Activated naive CD8-positive, alpha-beta T cell treated with anti-CD3 and anti-CD28 coated beads, Interleukin-2, amount 10 ng/mL, durations not matched to agents 7 days and 5 days (primary cell): ENCODE measurements at regions not wholly inside any gene's neighbourhood (a gene's known extent, or its start where the extent isn't known, plus 50 kb on each side); places are given as distances from the start of the nearest gene placed in this dataset.

Source experiments
- ATAC-seq: fragments of 150-1000 bp; cut with Tn5 transposase; one replicate; pipeline ENCODE4 v1.10.0; 2021; ENCODE audit warnings: low read depth, moderate library complexity
- POLR2A ChIA-PET: fragments of 350-600 bp; sonication (Branson Sonifier 250); formaldehyde crosslinking; loops from one replicate; lab custom pipeline; 2021; ENCODE audit warnings: antibody characterized with exemption; lab: Charles Lee
- DNase-seq: peaks from one replicate; pipeline ENCODE4 v3.0.0; 2021
- H3K27ac Mint-ChIP-seq: one replicate; pipeline ENCODE4 v1.8.0; 2022; ENCODE audit warnings: mild to moderate bottlenecking, mixed read lengths
- H3K27me3 Mint-ChIP-seq: one replicate; pipeline ENCODE4 v1.8.0; 2022; ENCODE audit warnings: mild to moderate bottlenecking, moderate library complexity, mixed read lengths
- H3K36me3 Mint-ChIP-seq: one replicate; pipeline ENCODE4 v1.8.0; 2021; ENCODE audit warnings: mild to moderate bottlenecking, mixed read lengths
- H3K4me1 Mint-ChIP-seq: one replicate; pipeline ENCODE4 v1.8.0; 2021; ENCODE audit warnings: mixed read lengths
- H3K4me3 Mint-ChIP-seq: one replicate; pipeline ENCODE4 v1.8.0; 2022; ENCODE audit warnings: mild to moderate bottlenecking, moderate library complexity, mixed read lengths
- H3K9me3 Mint-ChIP-seq: one replicate; pipeline ENCODE4 v1.8.0; 2021; ENCODE audit warnings: mixed read lengths

DNA sequence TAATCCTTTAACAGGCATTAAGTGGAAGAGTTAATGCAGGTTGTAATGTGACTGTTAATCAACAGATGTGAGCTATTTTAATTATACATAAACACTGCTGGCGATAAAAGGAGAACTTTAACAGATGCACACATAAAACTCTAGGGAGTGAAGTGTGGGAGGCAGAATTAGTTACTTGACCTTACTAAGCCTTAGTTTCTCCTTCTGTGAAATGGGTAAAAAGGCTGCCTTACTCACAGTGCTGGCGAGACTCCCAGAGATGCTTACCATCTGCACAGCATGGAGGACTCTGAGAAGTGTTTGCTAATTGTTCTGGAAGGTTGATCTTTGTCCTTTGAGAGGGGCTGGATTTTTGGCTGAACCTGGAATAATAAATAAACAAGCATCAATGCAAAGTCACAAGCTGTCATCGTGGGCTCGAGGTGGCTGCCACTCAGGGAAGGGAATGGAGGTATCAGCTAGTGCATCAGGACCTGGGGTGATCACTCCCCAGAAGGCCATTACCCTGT is 58.6 kb upstream of the MPEG1 start:
- H3K36me3 Mint-ChIP-seq, result no peaks in the 10 kb centered on the region
- ATAC-seq, result no peak

DNA sequence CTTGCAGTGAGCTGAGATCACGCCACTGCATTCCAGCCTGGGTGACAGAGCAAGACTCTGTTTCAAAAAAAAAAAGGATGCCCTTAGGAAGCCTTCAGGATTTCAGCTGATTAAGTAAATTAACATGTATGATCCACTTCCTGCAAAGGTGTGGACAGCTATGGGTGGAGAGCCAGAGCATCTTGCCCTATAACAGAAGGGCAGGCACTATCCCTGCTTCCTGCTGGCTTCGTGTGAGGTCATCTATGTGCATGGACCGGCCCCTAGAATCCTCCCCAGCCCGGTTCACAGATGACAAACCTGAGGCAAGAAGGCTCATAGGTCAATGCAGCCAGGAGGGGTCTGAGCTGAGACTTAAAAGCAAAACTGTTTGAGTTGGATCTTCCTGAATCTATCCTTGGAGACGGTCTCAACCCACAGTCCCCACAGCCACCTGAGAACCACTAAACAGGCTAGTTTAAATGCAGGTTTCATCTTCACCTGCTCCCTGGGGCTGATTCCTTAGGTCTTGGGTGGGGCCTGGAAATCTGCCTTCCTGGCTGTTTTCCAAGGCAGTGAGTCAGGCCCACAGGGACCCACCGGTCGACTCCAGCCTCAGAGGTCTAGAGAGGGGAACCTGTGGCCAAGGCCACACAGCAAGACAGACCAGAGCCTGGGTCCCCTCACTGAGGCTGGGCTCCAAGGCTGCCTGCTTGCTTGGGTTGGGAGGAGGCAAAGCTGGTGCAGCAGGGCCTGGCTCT is 55.2 kb upstream of the MPEG1 start:
- peaks cover 4% of the 10 kb centered on the region for H3K4me1 Mint-ChIP-seq

More for the DNA sequence above, 58.6 kb upstream of the MPEG1 start:
- H3K27me3 Mint-ChIP-seq, result no peaks in the 10 kb centered on the region
- peak overlapping the region; percentile 27 for H3K27ac Mint-ChIP-seq
- peaks cover 16% of the 10 kb centered on the region for H3K4me1 Mint-ChIP-seq
- POLR2A ChIA-PET, result no interaction called here
- no peak for DNase-seq
- no peaks in the 10 kb centered on the region for H3K9me3 Mint-ChIP-seq
- H3K4me3 Mint-ChIP-seq, result no peak overlapping the region

DNA sequence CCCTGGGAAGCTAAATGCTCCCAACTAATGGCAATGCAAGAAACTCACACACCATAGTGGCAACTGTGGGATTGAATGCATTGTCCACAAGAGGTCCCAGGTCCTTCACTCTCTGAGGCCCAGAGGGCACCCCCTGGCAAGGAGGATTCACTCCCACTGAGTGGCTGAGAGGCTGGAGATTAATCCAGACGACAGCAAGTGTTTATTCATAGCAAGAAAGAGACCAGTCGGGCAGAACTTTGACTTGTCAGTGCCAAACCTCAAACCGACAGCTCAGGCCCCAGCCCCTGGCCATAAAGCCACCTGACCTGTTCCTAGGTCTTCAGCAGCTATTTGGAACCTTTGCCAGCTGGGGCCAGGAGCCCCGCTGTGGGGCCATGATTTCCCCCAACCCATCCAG is 54.5 kb upstream of the MPEG1 start:
- Mint-ChIP-seq H3K4me3 (no peak overlapping the region), H3K27ac (no peak overlapping the region), H3K27me3 (no peaks in the 10 kb centered on the region), H3K36me3 (no peaks in the 10 kb centered on the region), H3K9me3 (no peaks in the 10 kb centered on the region), H3K4me1 (no peaks in the 10 kb centered on the region)
- ATAC-seq (no peak), DNase-seq (no peak)
- POLR2A ChIA-PET, result no interaction called here

More for the DNA sequence above, 55.2 kb upstream of the MPEG1 start:
- ATAC-seq (no peak), DNase-seq (no peak)
- POLR2A ChIA-PET, result no interaction called here
- Mint-ChIP-seq H3K9me3 (no peaks in the 10 kb centered on the region), H3K36me3 (no peaks in the 10 kb centered on the region), H3K27ac (no peak overlapping the region), H3K27me3 (no peaks in the 10 kb centered on the region), H3K4me3 (no peak overlapping the region)

DNA sequence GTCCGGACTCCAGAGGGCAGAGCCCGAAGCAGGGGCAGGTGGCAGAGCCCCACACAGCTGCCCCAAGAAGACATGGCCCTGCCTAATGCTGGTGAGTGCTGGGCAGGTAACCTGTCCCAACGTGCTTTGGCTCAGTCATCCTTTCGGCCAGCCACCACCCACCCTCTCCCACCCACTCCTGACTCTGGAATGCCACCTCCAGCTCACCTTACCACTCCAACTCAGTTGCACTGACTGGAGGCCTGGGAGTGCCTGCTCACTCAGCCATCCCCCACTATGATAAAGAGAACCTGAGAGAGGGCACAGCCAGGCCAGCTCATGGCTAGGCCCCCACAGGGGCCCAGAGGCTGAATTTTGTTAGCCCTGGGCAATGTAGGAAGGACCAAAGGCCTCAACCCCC is 53.8 kb upstream of the MPEG1 start:
- no peak for ATAC-seq

DNA sequence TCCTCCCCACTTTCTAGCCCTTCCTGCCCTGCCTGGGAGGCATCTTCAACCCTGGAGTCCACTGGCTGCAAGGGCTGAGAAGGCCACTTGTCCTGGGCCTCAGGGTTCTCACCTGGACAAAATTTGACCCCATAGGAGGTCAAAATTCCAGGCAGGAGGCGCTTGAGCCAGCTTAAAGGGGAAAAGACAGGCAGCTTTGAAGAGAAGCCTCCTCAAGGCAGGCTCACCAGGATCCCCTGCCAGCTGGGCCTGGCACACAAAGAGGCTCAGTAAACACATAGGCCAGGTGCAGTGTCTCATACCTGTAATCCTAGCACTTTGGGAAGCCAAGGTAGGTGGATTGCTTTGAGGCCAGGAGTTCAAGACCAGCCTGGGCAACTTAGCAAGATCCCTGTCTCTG is 53.0 kb upstream of the MPEG1 start:
- H3K27me3 Mint-ChIP-seq, result no peaks in the 10 kb centered on the region
- H3K36me3 Mint-ChIP-seq, result no peaks in the 10 kb centered on the region
- H3K4me1 Mint-ChIP-seq, result no peaks in the 10 kb centered on the region
- ATAC-seq, result no peak
- no peak overlapping the region for H3K4me3 Mint-ChIP-seq
- POLR2A ChIA-PET, result no interaction called here
- no peak for DNase-seq
- H3K9me3 Mint-ChIP-seq, result no peaks in the 10 kb centered on the region
- H3K27ac Mint-ChIP-seq, result no peak overlapping the region

More for the DNA sequence above, 53.8 kb upstream of the MPEG1 start:
- no peaks in the 10 kb centered on the region for H3K36me3 Mint-ChIP-seq
- H3K27ac Mint-ChIP-seq, result no peak overlapping the region
- H3K4me3 Mint-ChIP-seq, result no peak overlapping the region
- DNase-seq, result no peak
- no peaks in the 10 kb centered on the region for H3K9me3 Mint-ChIP-seq
- no peaks in the 10 kb centered on the region for H3K4me1 Mint-ChIP-seq
- no peaks in the 10 kb centered on the region for H3K27me3 Mint-ChIP-seq
- POLR2A ChIA-PET, result no interaction called here

DNA sequence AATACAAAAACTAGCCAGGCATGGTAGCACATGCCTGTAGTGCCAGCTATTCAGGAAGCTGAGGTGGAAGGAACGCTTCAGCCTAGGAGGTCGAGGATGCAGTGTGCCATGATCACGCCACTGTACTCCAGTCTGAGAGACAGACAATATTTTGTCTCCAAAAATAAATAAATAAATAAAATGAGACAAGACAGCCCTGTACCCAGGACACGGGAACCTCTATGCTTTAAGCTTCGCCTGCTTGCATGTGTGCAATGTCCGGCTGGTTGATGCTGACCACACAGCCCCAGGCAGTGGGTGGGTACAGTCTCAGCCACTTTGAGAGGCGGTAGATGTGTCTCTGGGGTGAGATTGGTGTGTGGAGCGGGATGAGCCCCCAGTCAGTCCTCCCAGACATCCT is 52.0 kb upstream of the MPEG1 start:
- DNase-seq, result no peak
- POLR2A ChIA-PET, result no interaction called here

DNA sequence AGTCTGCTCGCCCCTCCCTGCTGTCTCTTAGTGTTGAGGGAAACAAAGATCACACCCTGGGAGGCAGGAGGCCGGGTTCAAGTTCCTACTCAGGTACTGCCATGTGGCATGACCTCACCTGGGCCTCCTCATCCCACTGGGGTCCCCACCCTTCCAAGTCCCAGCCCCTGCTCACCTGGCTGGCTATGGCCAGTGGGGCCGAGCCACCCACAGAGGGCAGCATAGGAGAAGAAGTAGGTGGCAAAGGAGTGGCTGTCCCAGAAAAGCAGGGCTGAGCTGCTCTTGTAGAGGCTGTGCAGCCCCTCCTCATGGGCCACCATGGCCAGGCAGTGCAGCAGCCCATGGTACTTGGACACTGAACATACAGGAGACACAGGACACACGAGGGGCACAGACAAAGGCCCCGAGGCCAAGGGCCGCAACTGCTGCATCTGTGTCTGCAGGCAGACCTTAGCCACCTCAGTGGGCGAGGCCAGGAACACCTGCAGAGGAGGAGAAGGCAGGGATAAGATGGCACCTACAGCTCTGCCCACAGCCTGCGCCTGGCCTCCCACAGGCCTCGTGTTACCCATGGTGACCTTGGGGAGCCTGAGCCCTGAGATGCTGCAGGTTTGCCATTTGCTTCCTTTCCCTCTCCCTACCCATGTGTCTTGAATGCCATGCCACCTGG is 50.6 kb upstream of the MPEG1 start:
- H3K27me3 Mint-ChIP-seq, result no peaks in the 10 kb centered on the region
- DNase-seq (no peak), ATAC-seq (peak; percentile 55)
- H3K9me3 Mint-ChIP-seq, result no peaks in the 10 kb centered on the region
- no peaks in the 10 kb centered on the region for H3K4me1 Mint-ChIP-seq
- H3K4me3 Mint-ChIP-seq, result no peak overlapping the region
- H3K36me3 Mint-ChIP-seq, result no peaks in the 10 kb centered on the region
- no peak overlapping the region for H3K27ac Mint-ChIP-seq
- POLR2A ChIA-PET, result no interaction called here

More for the DNA sequence above, 52.0 kb upstream of the MPEG1 start:
- H3K9me3 Mint-ChIP-seq, result no peaks in the 10 kb centered on the region
- no peak overlapping the region for H3K4me3 Mint-ChIP-seq
- no peaks in the 10 kb centered on the region for H3K36me3 Mint-ChIP-seq
- H3K4me1 Mint-ChIP-seq, result no peaks in the 10 kb centered on the region
- no peaks in the 10 kb centered on the region for H3K27me3 Mint-ChIP-seq
- no peak for ATAC-seq
- no peak overlapping the region for H3K27ac Mint-ChIP-seq
